Loucy (cell line): ENCODE measurements at regions not wholly inside any gene's neighbourhood (a gene's known extent, or its start where the extent isn't known, plus 50 kb on each side); places are given as distances from the start of the nearest gene placed in this dataset.

Experiments
- H2AFZ ChIP-seq: fragments of 200-600 bp; sonication (generic); 2 replicates; pipeline ENCODE4 v1.6.0; 2016; ENCODE audit warnings: antibody characterized with exemption, mild to moderate bottlenecking, low read length, moderate library complexity
- H3F3A ChIP-seq: fragments of 200-600 bp; 2 replicates; pipeline ENCODE4 v1.6.0; 2016; ENCODE audit warnings: antibody characterized with exemption, low read depth, mild to moderate bottlenecking
- H3K27me3 ChIP-seq: fragments of 200-600 bp; sonication (generic); 2 replicates; pipeline ENCODE4 v1.6.1; 2014; ENCODE audit warnings: low read length, mild to moderate bottlenecking; ENCODE audit not compliant: insufficient read depth, poor library complexity, severe bottlenecking
- H3K36me3 ChIP-seq: fragments of 200-600 bp; sonication (generic); 2 replicates; pipeline ENCODE4 v1.6.1; 2016; ENCODE audit warnings: low read length; ENCODE audit not compliant: insufficient read depth
- H3K4me1 ChIP-seq: fragments of 200-600 bp; sonication (generic); 2 replicates; pipeline ENCODE4 v1.5.1; 2014; ENCODE audit warnings: low read length, mild to moderate bottlenecking; ENCODE audit not compliant: insufficient read depth, poor library complexity, severe bottlenecking
- H3K4me2 ChIP-seq: fragments of 200-600 bp; sonication (generic); 2 replicates; pipeline ENCODE4 v1.6.0; 2014; ENCODE audit warnings: antibody characterized with exemption, low read length, low read depth, mild to moderate bottlenecking; ENCODE audit not compliant: poor library complexity, severe bottlenecking
- H3K4me3 ChIP-seq: fragments of 200-600 bp; sonication (generic); 2 replicates; pipeline ENCODE4 v1.5.1; 2014; ENCODE audit warnings: low read length, mild to moderate bottlenecking, mixed read lengths; ENCODE audit not compliant: poor library complexity, severe bottlenecking
- H3K79me2 ChIP-seq: fragments of 200-600 bp; sonication (generic); 2 replicates; pipeline ENCODE4 v1.6.1; 2014; ENCODE audit warnings: low read length; ENCODE audit not compliant: insufficient read depth
- H3K9ac ChIP-seq: fragments of 200-600 bp; sonication (generic); 2 replicates; pipeline ENCODE4 v1.6.0; 2014; ENCODE audit warnings: mild to moderate bottlenecking, low read depth, low read length, moderate library complexity; ENCODE audit not compliant: poor library complexity, severe bottlenecking
- H3K9me2 ChIP-seq: fragments of 200-600 bp; sonication (generic); replicated peaks from 2 replicates; pipeline ENCODE4 v1.6.1; 2016; ENCODE audit warnings: low read depth, low read length, mixed read lengths
- H3K9me3 ChIP-seq: fragments of 200-600 bp; sonication (generic); 2 replicates; pipeline ENCODE4 v1.6.1; 2014; ENCODE audit warnings: mild to moderate bottlenecking, antibody characterized with exemption, low read length, low read depth; ENCODE audit not compliant: insufficient read depth
- H4K20me1 ChIP-seq: fragments of 200-600 bp; sonication (generic); 2 replicates; pipeline ENCODE4 v1.6.0; 2014; ENCODE audit warnings: antibody characterized with exemption, low read length, mild to moderate bottlenecking; ENCODE audit not compliant: insufficient read depth, poor library complexity, severe bottlenecking
- EZH2phosphoT487 ChIP-seq: fragments of 200-600 bp; IDR thresholded peaks from 2 replicates; pipeline ENCODE4 v1.6.1; 2018; ENCODE audit warnings: antibody characterized with exemption, mild to moderate bottlenecking, moderate library complexity, borderline replicate concordance
- TF ChIP-seq, protein P1 (sequence below): fragments of 200-600 bp; sonication (generic); conservative IDR thresholded peaks from 2 replicates; pipeline ENCODE4 v1.5.1; 2014; ENCODE audit warnings: mild to moderate bottlenecking, antibody characterized with exemption, low read length

DNA sequence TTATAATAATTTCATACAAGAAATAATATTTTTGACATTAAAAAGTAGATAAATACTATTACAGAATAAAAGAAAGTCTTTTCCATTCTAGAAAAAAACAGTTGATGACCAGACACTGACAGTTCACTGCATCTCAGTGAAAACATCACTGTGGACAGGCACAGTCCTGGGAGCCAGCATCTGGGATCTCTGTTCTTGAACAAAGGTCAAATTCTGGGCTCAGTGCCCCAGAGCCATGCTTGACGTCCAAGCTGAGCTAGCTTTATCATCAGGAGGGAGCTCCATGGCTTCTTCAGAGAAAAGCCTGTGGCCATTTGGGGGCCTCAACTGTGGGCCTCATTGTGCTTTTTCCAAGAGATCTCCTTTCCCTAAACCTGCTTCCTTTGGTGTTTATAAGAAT is 86.1 kb upstream of the SRD5A2 start:
- Histone ChIP-seq H3F3A (no peaks in the 10 kb centered on the region), H3K27me3 (no peaks in the 10 kb centered on the region), H4K20me1 (no peaks in the 10 kb centered on the region), H3K9me2 (no peaks in the 10 kb centered on the region), H3K4me1 (no peaks in the 10 kb centered on the region), H3K4me2 (no peak overlapping the region), H3K9me3 (no peaks in the 10 kb centered on the region), H3K79me2 (no peaks in the 10 kb centered on the region), H3K36me3 (no peaks in the 10 kb centered on the region), H3K9ac (no peak overlapping the region), H3K4me3 (no peak overlapping the region), H2AFZ (no peak overlapping the region)
- no peak for TF ChIP-seq EZH2phosphoT487
- TF ChIP-seq, protein P1, sequence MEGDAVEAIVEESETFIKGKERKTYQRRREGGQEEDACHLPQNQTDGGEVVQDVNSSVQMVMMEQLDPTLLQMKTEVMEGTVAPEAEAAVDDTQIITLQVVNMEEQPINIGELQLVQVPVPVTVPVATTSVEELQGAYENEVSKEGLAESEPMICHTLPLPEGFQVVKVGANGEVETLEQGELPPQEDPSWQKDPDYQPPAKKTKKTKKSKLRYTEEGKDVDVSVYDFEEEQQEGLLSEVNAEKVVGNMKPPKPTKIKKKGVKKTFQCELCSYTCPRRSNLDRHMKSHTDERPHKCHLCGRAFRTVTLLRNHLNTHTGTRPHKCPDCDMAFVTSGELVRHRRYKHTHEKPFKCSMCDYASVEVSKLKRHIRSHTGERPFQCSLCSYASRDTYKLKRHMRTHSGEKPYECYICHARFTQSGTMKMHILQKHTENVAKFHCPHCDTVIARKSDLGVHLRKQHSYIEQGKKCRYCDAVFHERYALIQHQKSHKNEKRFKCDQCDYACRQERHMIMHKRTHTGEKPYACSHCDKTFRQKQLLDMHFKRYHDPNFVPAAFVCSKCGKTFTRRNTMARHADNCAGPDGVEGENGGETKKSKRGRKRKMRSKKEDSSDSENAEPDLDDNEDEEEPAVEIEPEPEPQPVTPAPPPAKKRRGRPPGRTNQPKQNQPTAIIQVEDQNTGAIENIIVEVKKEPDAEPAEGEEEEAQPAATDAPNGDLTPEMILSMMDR, result no peak

DNA sequence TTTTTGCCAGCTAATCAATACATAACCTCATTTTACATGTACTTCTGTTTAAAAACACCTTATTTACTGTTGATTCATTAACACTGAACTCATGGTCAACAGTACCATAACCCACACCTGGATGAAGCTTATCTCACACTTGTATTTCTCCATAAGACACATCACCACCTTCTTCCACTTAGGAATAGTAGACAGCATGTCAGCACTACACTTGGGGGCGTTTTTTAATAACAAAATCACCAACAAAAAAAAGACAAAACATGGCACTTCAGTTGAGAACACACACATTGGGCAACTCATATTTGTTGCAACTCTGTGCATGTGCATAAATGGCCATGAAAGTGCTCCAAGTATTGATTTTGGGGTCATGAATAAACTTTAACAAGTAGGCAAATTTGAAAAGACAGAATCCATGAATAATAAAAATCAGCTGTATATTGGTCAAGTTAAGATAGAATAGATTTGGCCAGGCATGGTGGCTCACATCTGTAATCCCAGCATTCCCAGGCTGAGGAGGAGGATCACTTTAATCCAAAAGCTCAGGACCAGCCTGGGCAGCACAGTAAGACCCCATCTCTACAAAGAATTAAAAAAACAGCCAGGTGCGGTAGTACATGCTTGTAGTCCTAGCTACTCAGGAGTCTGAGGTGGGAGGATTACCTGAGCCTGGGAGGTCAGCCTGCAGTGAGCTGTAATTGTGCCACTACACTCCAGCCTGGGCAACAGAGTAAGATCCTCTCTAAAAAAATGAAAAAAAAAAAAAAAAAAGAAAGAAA is 84.4 kb upstream of the SRD5A2 start:
- H3K9me2 ChIP-seq, result no peaks in the 10 kb centered on the region
- no peak overlapping the region for H3K4me2 ChIP-seq
- TF ChIP-seq, protein P1, result no peak
- TF ChIP-seq EZH2phosphoT487, result no peak
- H3K79me2 ChIP-seq, result no peaks in the 10 kb centered on the region
- H3K4me1 ChIP-seq, result no peaks in the 10 kb centered on the region
- H3K9me3 ChIP-seq, result no peaks in the 10 kb centered on the region
- no peak overlapping the region for H3K9ac ChIP-seq
- no peaks in the 10 kb centered on the region for H3F3A ChIP-seq
- no peaks in the 10 kb centered on the region for H3K36me3 ChIP-seq
- no peak overlapping the region for H3K4me3 ChIP-seq
- no peak overlapping the region for H2AFZ ChIP-seq
- H3K27me3 ChIP-seq, result no peaks in the 10 kb centered on the region
- H4K20me1 ChIP-seq, result no peaks in the 10 kb centered on the region

DNA sequence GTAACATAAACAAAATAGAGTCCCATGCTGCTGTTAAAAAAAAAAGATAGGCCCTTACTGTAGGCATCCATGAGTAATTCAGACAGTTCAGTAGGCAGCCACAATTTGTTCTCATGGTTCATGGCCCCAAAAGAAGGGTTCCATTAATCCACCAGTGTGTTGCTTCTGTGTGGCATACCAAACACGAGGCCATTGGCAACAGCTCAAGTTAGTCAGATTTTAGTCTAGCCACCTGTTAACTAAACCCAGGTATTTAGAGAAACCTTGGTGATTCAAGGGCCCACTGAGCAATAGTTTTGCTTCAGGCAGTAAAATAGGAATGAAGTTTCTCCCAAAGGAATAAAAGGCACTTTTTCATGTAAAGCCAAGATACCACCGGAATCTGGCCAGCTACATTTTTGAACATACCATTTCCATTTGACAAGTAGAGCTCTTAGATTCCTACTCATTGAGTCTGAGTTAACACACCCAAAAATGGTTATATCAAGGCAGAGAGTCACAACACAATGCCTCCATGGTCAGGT is 80.1 kb upstream of the SRD5A2 start:
- Histone ChIP-seq H3K79me2 (no peaks in the 10 kb centered on the region), H3K9me3 (no peaks in the 10 kb centered on the region), H3K9ac (no peak overlapping the region), H3K9me2 (no peaks in the 10 kb centered on the region), H3K27me3 (no peaks in the 10 kb centered on the region), H4K20me1 (no peaks in the 10 kb centered on the region), H3K4me2 (no peak overlapping the region), H2AFZ (no peak overlapping the region), H3K4me1 (no peaks in the 10 kb centered on the region), H3F3A (no peaks in the 10 kb centered on the region), H3K4me3 (no peak overlapping the region), H3K36me3 (no peaks in the 10 kb centered on the region)
- TF ChIP-seq, protein P1, result no peak
- no peak for TF ChIP-seq EZH2phosphoT487
